IMR-90 (cell line): ENCODE measurements at regions not wholly inside any gene's neighbourhood (a gene's known extent, or its start where the extent isn't known, plus 50 kb on each side); places are given as distances from the start of the nearest gene placed in this dataset.

Experiments
- ATAC-seq: fragments of 200-7000 bp; cut with Tn5 transposase; 2 replicates; pipeline ENCODE4 v1.9.1; 2020; ENCODE audit warnings: low read depth, mild to moderate bottlenecking, moderate library complexity
- BruUV-seq: library from RNA; stranded (reverse); fragments of 400-500 nt; replicated peaks from 2 replicates; lab custom pipeline; 2021; lab: Mats Ljungman, UMichigan
- CTCF ChIA-PET: fragments of 300-600 bp; formaldehyde crosslinking; extraction: SDS; loops from one replicate; lab custom pipeline; 2021; ENCODE audit warnings: antibody characterized with exemption; lab: Yijun Ruan, JAX
- POLR2A ChIA-PET: fragments of 300-600 bp; sonication (Branson Sonifier 250); formaldehyde crosslinking; loops from one replicate; lab custom pipeline; 2022; ENCODE audit warnings: antibody characterized with exemption; ENCODE audit not compliant: unreplicated experiment; lab: Charles Lee
- DNase-seq: peaks from one replicate; pipeline ENCODE4 v3.0.0; 2013
- H2AFZ ChIP-seq: replicated peaks from 2 replicates; pipeline ENCODE3; 2013; ENCODE audit warnings: low read length, mild to moderate bottlenecking; ENCODE audit not compliant: poor library complexity
- H2AK5ac ChIP-seq: 2 replicates; pipeline ENCODE4 v1.6.1; 2013; ENCODE audit warnings: low read depth, low read length, inconsistent platforms
- H2AK9ac ChIP-seq: replicated peaks from 2 replicates; pipeline ENCODE3; 2013; ENCODE audit warnings: mild to moderate bottlenecking, low read depth, low read length, moderate library complexity; ENCODE audit not compliant: poor library complexity
- H2BK120ac ChIP-seq: 2 replicates; pipeline ENCODE4 v1.6.1; 2013; ENCODE audit warnings: low read depth, low read length, inconsistent platforms
- H2BK15ac ChIP-seq: 3 replicates; pipeline ENCODE4 v1.6.1; 2013; ENCODE audit warnings: low read depth, low read length, inconsistent platforms
- H2BK20ac ChIP-seq: 2 replicates; pipeline ENCODE4 v1.6.1; 2013; ENCODE audit warnings: low read depth, mild to moderate bottlenecking, inconsistent platforms, low read length, moderate library complexity
- H2BK5ac ChIP-seq: 2 replicates; pipeline ENCODE4 v1.6.1; 2013; ENCODE audit warnings: mild to moderate bottlenecking, low read depth, low read length, inconsistent platforms; ENCODE audit not compliant: poor library complexity, severe bottlenecking
- H3K14ac ChIP-seq: replicated peaks from 2 replicates; pipeline ENCODE4 v1.6.1; 2013; ENCODE audit warnings: low read depth, low read length, inconsistent platforms
- H3K18ac ChIP-seq: 2 replicates; pipeline ENCODE4 v1.6.1; 2013; ENCODE audit warnings: low read depth, low read length, control low read depth
- H3K23ac ChIP-seq: 2 replicates; pipeline ENCODE4 v1.6.1; 2013; ENCODE audit warnings: low read depth, low read length, inconsistent platforms
- H3K27ac ChIP-seq: 2 replicates; pipeline ENCODE4 v1.5.1; 2013; ENCODE audit warnings: mild to moderate bottlenecking, control low read depth, low read length; ENCODE audit not compliant: insufficient read depth
- H3K27me3 ChIP-seq: 2 replicates; pipeline ENCODE4 v1.6.1; 2013; ENCODE audit warnings: low read length; ENCODE audit not compliant: control insufficient read depth, insufficient read depth
- H3K36me3 ChIP-seq: 2 replicates; pipeline ENCODE4 v1.6.1; 2013; ENCODE audit warnings: low read length, mixed read lengths; ENCODE audit not compliant: control insufficient read depth, insufficient read depth
- H3K4ac ChIP-seq: 2 replicates; pipeline ENCODE4 v1.6.1; 2013; ENCODE audit warnings: low read depth, low read length, inconsistent platforms
- H3K4me1 ChIP-seq: 2 replicates; pipeline ENCODE4 v1.6.1; 2013; ENCODE audit warnings: low read length, mixed read lengths; ENCODE audit not compliant: control insufficient read depth, insufficient read depth
- H3K4me2 ChIP-seq: 2 replicates; pipeline ENCODE4 v1.6.1; 2013; ENCODE audit warnings: low read depth, mild to moderate bottlenecking, control low read depth, low read length, moderate library complexity
- H3K4me3 ChIP-seq: 2 replicates; pipeline ENCODE4 v1.5.1; 2013; ENCODE audit warnings: low read depth, mild to moderate bottlenecking, control low read depth, low read length, moderate library complexity; ENCODE audit not compliant: insufficient read depth
- H3K56ac ChIP-seq: 2 replicates; pipeline ENCODE4 v1.6.1; 2013; ENCODE audit warnings: low read length, inconsistent platforms; ENCODE audit not compliant: insufficient read depth; ENCODE audit errors: extremely low read depth
- H3K79me1 ChIP-seq, 2 experiments: 2 replicates each; pipeline ENCODE4 v1.6.1; 2013; ENCODE audit warnings: low read length in 2 of 2, inconsistent platforms in 1 of 2, low read depth in 1 of 2
- H3K9ac ChIP-seq: 2 replicates; pipeline ENCODE4 v1.6.1; 2013; ENCODE audit warnings: low read depth, low read length, control low read depth
- H3K9me1 ChIP-seq: 2 replicates; pipeline ENCODE4 v1.6.1; 2013; ENCODE audit warnings: low read length, inconsistent platforms; ENCODE audit not compliant: insufficient read depth
- H3K9me3 ChIP-seq: 2 replicates; pipeline ENCODE4 v1.6.1; 2013; ENCODE audit warnings: low read length; ENCODE audit not compliant: control insufficient read depth, insufficient read depth
- H4K20me1 ChIP-seq: 2 replicates; pipeline ENCODE4 v1.6.1; 2013; ENCODE audit warnings: low read length, inconsistent platforms; ENCODE audit not compliant: insufficient read depth
- H4K5ac ChIP-seq: 2 replicates; pipeline ENCODE4 v1.6.1; 2013; ENCODE audit warnings: mild to moderate bottlenecking, low read depth, low read length, control low read depth
- H4K8ac ChIP-seq, 2 experiments: 2 replicates each; pipeline ENCODE4 v1.6.1; 2013; ENCODE audit warnings: low read depth in 2 of 2, low read length in 2 of 2, control low read depth in 1 of 2, inconsistent platforms in 1 of 2
- H4K91ac ChIP-seq: 2 replicates; pipeline ENCODE4 v1.6.1; 2013; ENCODE audit warnings: low read depth, low read length, inconsistent platforms; ENCODE audit not compliant: insufficient read depth
- BHLHE40 ChIP-seq: fragments of 150-350 bp; IDR thresholded peaks from 2 replicates; pipeline ENCODE4 v1.6.1; 2016; ENCODE audit warnings: mild to moderate bottlenecking, low read depth, low read length
- MAZ ChIP-seq: IDR thresholded peaks from 2 replicates; pipeline ENCODE4 v1.6.1; 2012; ENCODE audit warnings: low read depth, mild to moderate bottlenecking, low read length, improper control_type of control experiment, moderate library complexity, borderline replicate concordance
- WGBS, 2 experiments: methylation state at CpG; one replicate each; pipeline versions ENCODE4 v1.1.5 to v1.1.7; 2013; ENCODE audit warnings: missing lambda C conversion rate in 2 of 2; ENCODE audit not compliant: insufficient read length in 1 of 2; ENCODE audit errors: extremely low coverage in 2 of 2; 5-methylcytosine and 5-hydroxymethylcytosine counted together
- dilution Hi-C: fragments of 300-500 bp; cut with HindIII; formaldehyde crosslinking; loops from one replicate; pipeline ENCODE4 v1.14.3; 2018; ENCODE audit warnings: low sequenced_read_pairs; ENCODE audit not compliant: unreplicated experiment
- in situ Hi-C: fragments of 300-500 bp; cut with MboI; formaldehyde crosslinking; loops from 3 replicates; pipeline ENCODE4 v1.14.3; 2019; ENCODE audit warnings: low sequenced_read_pairs, inconsistent platforms, mixed read lengths
- intact Hi-C: fragments of 100-400 bp; cut with micrococcal nuclease; formaldehyde crosslinking; loops from 2 replicates; pipeline ENCODE4 v1.10.0; 2022

GRCh38 chr5:4023091-4023752 is 427.6 kb downstream of the IRX1 start:
- CTCF ChIA-PET = no interaction called here
- dilution Hi-C loops = no loop called here
- peaks cover 27% of the 10 kb centered on the region for H3K9me3 ChIP-seq

More at GRCh38 chr5:4023091-4023752, 427.6 kb downstream of the IRX1 start:
- no peaks in the 10 kb centered on the region for H3K79me1 ChIP-seq
- H3K4me1 ChIP-seq = no peaks in the 10 kb centered on the region
- TF ChIP-seq BHLHE40 (no peak), MAZ (no peak)
- no peak overlapping the region for H3K4ac ChIP-seq
- no peak overlapping the region for H3K56ac ChIP-seq
- intact Hi-C loops = no loop called here
- POLR2A ChIA-PET = no interaction called here
- no peak overlapping the region for H3K9ac ChIP-seq
- H3K18ac ChIP-seq = no peak overlapping the region
- H3K27ac ChIP-seq = no peak overlapping the region
- no peaks in the 10 kb centered on the region for H3K27me3 ChIP-seq
- no peak overlapping the region for H2AK5ac ChIP-seq
- no peak overlapping the region for H3K14ac ChIP-seq
- H4K20me1 ChIP-seq = no peaks in the 10 kb centered on the region
- no peak overlapping the region for H4K8ac ChIP-seq
- H2BK120ac ChIP-seq = no peak overlapping the region
- WGBS, 2 experiments = 78% methylated on average over 7 of the region's 23 CpGs; no CpG with 5 or more reads in 1 of the 2 experiments
- no peak overlapping the region for H3K23ac ChIP-seq
- no peaks in the 10 kb centered on the region for H3K36me3 ChIP-seq
- DNase-seq (no peak), ATAC-seq (no peak)
- H2BK15ac ChIP-seq = no peak overlapping the region
- no TSS peak for BruUV-seq
- no peak overlapping the region for H3K4me3 ChIP-seq
- in situ Hi-C loops = no loop called here
- H4K5ac ChIP-seq = no peak overlapping the region
- H2BK5ac ChIP-seq = no peak overlapping the region
- H3K4me2 ChIP-seq = no peak overlapping the region
- H2BK20ac ChIP-seq = no peak overlapping the region
- H2AFZ ChIP-seq = no peak overlapping the region
- H3K9me1 ChIP-seq = no peaks in the 10 kb centered on the region
- no peak overlapping the region for H4K91ac ChIP-seq
- H2AK9ac ChIP-seq = no peak overlapping the region
